PC-3 (cell line): ENCODE measurements at regions not wholly inside any gene's neighbourhood (a gene's known extent, or its start where the extent isn't known, plus 50 kb on each side); places are given as distances from the start of the nearest gene placed in this dataset.
"Not testable (repeated sequence)": the region's sequence is repeated elsewhere in the genome, so short reads cannot be mapped to it uniquely, and the experiment has no call there.

ENCODE experiments used
- ATAC-seq: fragments of 200-7000 bp; cut with Tn5 transposase; 2 replicates; pipeline ENCODE4 v1.9.1; 2020; ENCODE audit warnings: mild to moderate bottlenecking, moderate library complexity
- BruUV-seq: library from RNA; stranded (reverse); fragments of 400-500 nt; replicated peaks from 2 replicates; lab custom pipeline; 2021; lab: Mats Ljungman, UMichigan
- CTCF ChIA-PET: fragments of 300-600 bp; sonication (Branson Sonifier 250); formaldehyde crosslinking; loops from one replicate; lab custom pipeline; 2022; ENCODE audit warnings: antibody characterized with exemption; lab: Charles Lee
- POLR2A ChIA-PET: fragments of 300-600 bp; sonication (Branson Sonifier 250); formaldehyde crosslinking; loops from one replicate; lab custom pipeline; 2022; ENCODE audit warnings: antibody characterized with exemption; ENCODE audit not compliant: unreplicated experiment; lab: Charles Lee
- DNase-seq: peaks from one replicate; pipeline ENCODE4 v3.0.0-alpha.2; 2015
- H2AFZ ChIP-seq: fragments of 300-600 bp; sonication (generic); 2 replicates; pipeline ENCODE4 v1.6.0; 2016; ENCODE audit warnings: antibody characterized with exemption, low read length
- H3F3A ChIP-seq: fragments of 300-600 bp; sonication (generic); one replicate; pipeline ENCODE4 v1.6.0; 2017; ENCODE audit warnings: antibody characterized with exemption, low read length, control low read depth, mild to moderate bottlenecking; ENCODE audit not compliant: unreplicated experiment
- H3K27ac ChIP-seq: fragments of 300-600 bp; sonication (generic); 2 replicates; pipeline ENCODE4 v1.5.1; 2016; ENCODE audit warnings: mild to moderate bottlenecking, low read length
- H3K27me3 ChIP-seq: fragments of 300-600 bp; sonication (generic); 2 replicates; pipeline ENCODE4 v1.6.1; 2016; ENCODE audit warnings: low read length, mixed read lengths
- H3K36me3 ChIP-seq: fragments of 300-600 bp; sonication (generic); 2 replicates; pipeline ENCODE4 v1.6.1; 2016; ENCODE audit warnings: low read depth, mixed run types, low read length, mixed read lengths
- H3K4me1 ChIP-seq: fragments of 300-600 bp; sonication (generic); 2 replicates; pipeline ENCODE4 v1.5.1; 2016; ENCODE audit warnings: low read length; ENCODE audit not compliant: insufficient read depth
- H3K4me2 ChIP-seq: fragments of 300-600 bp; sonication (generic); 2 replicates; pipeline ENCODE4 v1.6.0; 2016; ENCODE audit warnings: low read length
- H3K4me3 ChIP-seq: fragments of 300-600 bp; sonication (generic); 2 replicates; pipeline ENCODE4 v1.5.1; 2016; ENCODE audit warnings: mild to moderate bottlenecking, low read length, mixed read lengths
- H3K79me2 ChIP-seq: fragments of 300-600 bp; sonication (generic); 2 replicates; pipeline ENCODE4 v1.6.1; 2017; ENCODE audit warnings: low read length, mixed read lengths
- H3K9ac ChIP-seq: fragments of 300-600 bp; sonication (generic); 2 replicates; pipeline ENCODE4 v1.6.0; 2016; ENCODE audit warnings: mild to moderate bottlenecking, low read length
- H3K9me2 ChIP-seq: fragments of 300-600 bp; sonication (generic); replicated peaks from 2 replicates; pipeline ENCODE4 v1.6.1; 2016; ENCODE audit warnings: mixed run types, low read length, mixed read lengths
- H3K9me3 ChIP-seq: fragments of 300-600 bp; sonication (generic); 2 replicates; pipeline ENCODE4 v1.6.1; 2016; ENCODE audit warnings: low read length, mixed read lengths
- H4K20me1 ChIP-seq: fragments of 300-600 bp; sonication (generic); 2 replicates; pipeline ENCODE4 v1.6.1; 2016; ENCODE audit warnings: low read length, mixed read lengths
- EZH2 ChIP-seq: fragments of 300-600 bp; sonication (generic); IDR thresholded peaks from one replicate; pipeline ENCODE4 v1.6.1; 2017; ENCODE audit warnings: antibody characterized with exemption, mild to moderate bottlenecking, low read length; ENCODE audit not compliant: unreplicated experiment
- EZH2phosphoT487 ChIP-seq: fragments of 300-600 bp; sonication (generic); IDR thresholded peaks from 2 replicates; pipeline ENCODE4 v1.6.1; 2018; ENCODE audit warnings: mild to moderate bottlenecking, antibody characterized with exemption, low read length, borderline replicate concordance
- intact Hi-C: fragments of 100-400 bp; cut with micrococcal nuclease; formaldehyde crosslinking; loops from 2 replicates; pipeline ENCODE4 v1.9.0; 2023
- TF ChIP-seq, protein P1 (sequence below): fragments of 300-600 bp; sonication (generic); conservative IDR thresholded peaks from 2 replicates; pipeline ENCODE4 v1.5.1; 2017; ENCODE audit warnings: antibody characterized with exemption, low read depth, mild to moderate bottlenecking, low read length

DNA sequence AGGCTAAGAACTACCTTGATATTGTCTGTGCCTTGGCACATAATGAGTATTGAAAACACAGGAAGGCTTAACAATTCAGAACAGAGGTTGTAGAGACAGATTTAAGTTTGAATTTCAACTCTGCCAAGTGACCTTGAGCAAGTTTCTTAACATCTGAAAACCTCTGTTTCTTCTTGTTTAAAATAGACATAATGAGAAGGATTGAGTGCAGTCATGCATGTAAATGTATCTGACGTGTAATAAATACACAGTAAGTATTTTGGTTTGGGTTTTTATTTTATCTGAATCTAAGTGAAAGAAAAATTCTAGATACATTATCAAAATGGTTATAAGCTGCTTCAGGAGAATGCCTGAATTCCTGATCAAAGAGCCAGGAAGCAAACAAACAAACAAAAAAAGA lies 111.9 kb downstream of the ANXA5 start:
- Histone ChIP-seq H3K9ac (no peak overlapping the region), H3K27ac (no peak overlapping the region), H3K36me3 (no peaks in the 10 kb centered on the region), H3K4me1 (no peaks in the 10 kb centered on the region), H4K20me1 (no peaks in the 10 kb centered on the region), H2AFZ (no peak overlapping the region), H3K4me2 (no peak overlapping the region), H3K9me3 (no peaks in the 10 kb centered on the region), H3K4me3 (no peak overlapping the region), H3K9me2 (no peaks in the 10 kb centered on the region), H3K79me2 (no peaks in the 10 kb centered on the region), H3F3A (no peaks in the 10 kb centered on the region), H3K27me3 (peaks cover 48% of the 10 kb centered on the region)
- no TSS peak for BruUV-seq
- ATAC-seq (no peak), DNase-seq (no peak)
- TF ChIP-seq, protein P1, sequence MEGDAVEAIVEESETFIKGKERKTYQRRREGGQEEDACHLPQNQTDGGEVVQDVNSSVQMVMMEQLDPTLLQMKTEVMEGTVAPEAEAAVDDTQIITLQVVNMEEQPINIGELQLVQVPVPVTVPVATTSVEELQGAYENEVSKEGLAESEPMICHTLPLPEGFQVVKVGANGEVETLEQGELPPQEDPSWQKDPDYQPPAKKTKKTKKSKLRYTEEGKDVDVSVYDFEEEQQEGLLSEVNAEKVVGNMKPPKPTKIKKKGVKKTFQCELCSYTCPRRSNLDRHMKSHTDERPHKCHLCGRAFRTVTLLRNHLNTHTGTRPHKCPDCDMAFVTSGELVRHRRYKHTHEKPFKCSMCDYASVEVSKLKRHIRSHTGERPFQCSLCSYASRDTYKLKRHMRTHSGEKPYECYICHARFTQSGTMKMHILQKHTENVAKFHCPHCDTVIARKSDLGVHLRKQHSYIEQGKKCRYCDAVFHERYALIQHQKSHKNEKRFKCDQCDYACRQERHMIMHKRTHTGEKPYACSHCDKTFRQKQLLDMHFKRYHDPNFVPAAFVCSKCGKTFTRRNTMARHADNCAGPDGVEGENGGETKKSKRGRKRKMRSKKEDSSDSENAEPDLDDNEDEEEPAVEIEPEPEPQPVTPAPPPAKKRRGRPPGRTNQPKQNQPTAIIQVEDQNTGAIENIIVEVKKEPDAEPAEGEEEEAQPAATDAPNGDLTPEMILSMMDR, result no peak
- TF ChIP-seq EZH2 (no peak), EZH2phosphoT487 (no peak)
- intact Hi-C loops, result no loop called here
- ChIA-PET CTCF (no interaction called here), POLR2A (no interaction called here)

DNA sequence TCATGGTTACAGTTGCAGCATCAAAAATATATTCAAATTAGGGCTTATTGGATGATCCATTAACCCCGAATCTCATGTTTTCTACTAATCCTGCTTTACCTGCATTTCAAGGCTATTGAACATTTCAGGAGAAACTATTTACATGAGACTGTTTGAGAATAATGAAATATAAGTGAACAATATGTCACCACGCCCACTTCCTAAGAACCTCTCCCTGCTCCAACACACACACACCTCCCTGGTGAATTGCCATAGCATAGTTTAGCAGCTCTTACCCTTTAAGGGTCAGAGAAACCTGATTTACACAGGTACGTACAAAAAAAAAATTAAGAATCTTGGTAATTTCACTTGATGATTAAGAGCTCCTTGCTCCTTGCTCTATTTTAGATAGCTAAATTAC lies 113.4 kb downstream of the ANXA5 start:
- Histone ChIP-seq H3K9ac (no peak overlapping the region), H3K4me1 (no peaks in the 10 kb centered on the region), H3K36me3 (no peaks in the 10 kb centered on the region), H3K9me2 (no peaks in the 10 kb centered on the region), H3K4me3 (no peak overlapping the region), H4K20me1 (no peaks in the 10 kb centered on the region), H3K9me3 (no peaks in the 10 kb centered on the region), H3F3A (no peaks in the 10 kb centered on the region), H2AFZ (no peak overlapping the region), H3K27ac (no peak overlapping the region), H3K27me3 (peaks cover 48% of the 10 kb centered on the region), H3K79me2 (no peaks in the 10 kb centered on the region), H3K4me2 (no peak overlapping the region)
- no peak for ATAC-seq
- CTCF ChIA-PET, result no interaction called here
- intact Hi-C loops, result no loop called here
- no peak for DNase-seq
- no peak for TF ChIP-seq EZH2
- TF ChIP-seq, protein P1, result no peak
- no peak for TF ChIP-seq EZH2phosphoT487
- POLR2A ChIA-PET, result no interaction called here
- BruUV-seq, result no TSS peak

DNA sequence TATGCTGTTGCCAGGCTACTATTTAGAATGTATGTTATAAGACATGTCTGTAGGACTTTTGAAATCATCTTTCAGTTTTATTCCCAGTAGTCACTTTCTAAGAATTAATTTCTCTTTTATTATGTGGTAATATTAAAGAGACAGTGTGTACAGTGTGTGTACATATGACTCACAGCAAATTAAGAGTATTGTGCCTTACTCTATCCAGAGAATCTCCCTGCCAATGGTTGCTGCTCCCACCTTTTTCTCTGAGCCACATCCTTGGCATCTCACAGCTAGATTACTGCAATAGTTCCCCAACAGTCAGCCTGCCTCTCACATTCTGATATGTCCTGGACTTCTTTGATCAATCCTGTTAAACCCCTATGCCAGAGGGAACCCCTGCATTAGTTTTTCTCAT lies 114.5 kb downstream of the ANXA5 start:
- peaks cover 43% of the 10 kb centered on the region for H3K27me3 ChIP-seq
- no peaks in the 10 kb centered on the region for H3F3A ChIP-seq
- no peaks in the 10 kb centered on the region for H4K20me1 ChIP-seq
- H3K4me2 ChIP-seq, result no peak overlapping the region
- H3K27ac ChIP-seq, result no peak overlapping the region
- no peaks in the 10 kb centered on the region for H3K9me3 ChIP-seq
- H3K79me2 ChIP-seq, result no peaks in the 10 kb centered on the region
- BruUV-seq, result no TSS peak
- TF ChIP-seq, protein P1, result no peak
- TF ChIP-seq EZH2, result no peak
- TF ChIP-seq EZH2phosphoT487, result no peak
- ATAC-seq (peak; percentile 33), DNase-seq (no peak)
- CTCF ChIA-PET, result no interaction called here
- intact Hi-C loops, result no loop called here
- POLR2A ChIA-PET, result no interaction called here
- H2AFZ ChIP-seq, result no peak overlapping the region
- no peaks in the 10 kb centered on the region for H3K9me2 ChIP-seq
- H3K36me3 ChIP-seq, result no peaks in the 10 kb centered on the region
- no peak overlapping the region for H3K9ac ChIP-seq
- H3K4me1 ChIP-seq, result no peaks in the 10 kb centered on the region
- H3K4me3 ChIP-seq, result no peak overlapping the region

DNA sequence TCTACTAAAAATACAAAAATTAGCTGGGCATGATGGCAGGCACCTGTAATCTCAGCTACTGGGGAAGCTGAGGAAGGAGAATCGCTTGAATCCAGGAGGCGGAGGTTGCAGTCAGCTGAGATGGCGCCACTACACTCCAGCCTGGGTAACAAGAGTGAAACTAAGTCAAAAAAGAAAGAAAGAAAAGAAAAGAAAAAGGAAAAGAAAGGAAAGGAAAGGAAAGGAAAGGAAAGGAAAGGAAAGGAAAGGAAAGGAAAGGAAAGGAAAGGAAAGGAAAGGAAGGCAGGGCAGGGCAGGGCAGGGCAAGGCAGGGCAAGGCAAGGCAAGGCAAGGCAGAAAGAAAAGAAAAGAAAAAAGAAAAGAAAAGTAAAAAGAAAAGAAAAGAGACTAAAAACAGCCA lies 121.4 kb downstream of the ANXA5 start:
- H3K4me3 ChIP-seq, H3F3A ChIP-seq, H3K9me3 ChIP-seq, intact Hi-C loops, DNase-seq, H2AFZ ChIP-seq, POLR2A ChIA-PET, H3K4me1 ChIP-seq, BruUV-seq, ATAC-seq, H3K79me2 ChIP-seq, H3K9ac ChIP-seq, H3K9me2 ChIP-seq, H3K36me3 ChIP-seq, H4K20me1 ChIP-seq, H3K27me3 ChIP-seq, CTCF ChIA-PET, H3K4me2 ChIP-seq, H3K27ac ChIP-seq: not testable (repeated sequence)
